PC-3 (cell line): ENCODE measurements at regions not wholly inside any gene's neighbourhood (a gene's known extent, or its start where the extent isn't known, plus 50 kb on each side); places are given as distances from the start of the nearest gene placed in this dataset.

Experiments used
- CTCF ChIP-seq: fragments of 300-600 bp; sonication (generic); conservative IDR thresholded peaks from 2 replicates; pipeline ENCODE4 v1.5.1; 2017; ENCODE audit warnings: antibody characterized with exemption, low read depth, mild to moderate bottlenecking, low read length
- EZH2 ChIP-seq: fragments of 300-600 bp; sonication (generic); IDR thresholded peaks from one replicate; pipeline ENCODE4 v1.6.1; 2017; ENCODE audit warnings: antibody characterized with exemption, mild to moderate bottlenecking, low read length; ENCODE audit not compliant: unreplicated experiment
- EZH2phosphoT487 ChIP-seq: fragments of 300-600 bp; sonication (generic); IDR thresholded peaks from 2 replicates; pipeline ENCODE4 v1.6.1; 2018; ENCODE audit warnings: mild to moderate bottlenecking, antibody characterized with exemption, low read length, borderline replicate concordance

- TF ChIP-seq CTCF = no peak
- TF ChIP-seq EZH2 = no peak
- TF ChIP-seq EZH2phosphoT487 = no peak
Measured at GRCh38 chr20:10842116-10842515, 168.3 kb upstream of the JAG1 start.
